H9 (cell line): ENCODE measurements at regions not wholly inside any gene's neighbourhood (a gene's known extent, or its start where the extent isn't known, plus 50 kb on each side); places are given as distances from the start of the nearest gene placed in this dataset.
A peak's percentile ranks its signal among the peaks of the same experiment; 100 is the strongest.

Experiments
- DNase-seq: peaks from one replicate; pipeline ENCODE4 v3.0.0-alpha.2; 2017
- H2AFZ ChIP-seq: one replicate; pipeline ENCODE4 v1.6.1; 2013; ENCODE audit warnings: mild to moderate bottlenecking, low read length, control low read depth, moderate library complexity
- H2AK5ac ChIP-seq: 2 replicates; pipeline ENCODE4 v1.6.1; 2013; ENCODE audit warnings: low read length, control low read depth, mixed read lengths; ENCODE audit not compliant: insufficient read length
- H2BK120ac ChIP-seq: one replicate; pipeline ENCODE4 v1.6.1; 2013; ENCODE audit warnings: low read depth, mild to moderate bottlenecking, low read length, control low read depth, inconsistent platforms; ENCODE audit not compliant: poor library complexity, severe bottlenecking
- H2BK12ac ChIP-seq: 2 replicates; pipeline ENCODE4 v1.6.1; 2013; ENCODE audit warnings: low read length, control low read depth, mixed read lengths, low read depth; ENCODE audit not compliant: insufficient read length
- H2BK15ac ChIP-seq: 2 replicates; pipeline ENCODE4 v1.6.1; 2013; ENCODE audit warnings: low read depth, low read length, control low read depth
- H2BK20ac ChIP-seq: one replicate; pipeline ENCODE4 v1.6.1; 2013; ENCODE audit warnings: low read depth, mild to moderate bottlenecking, low read length, control low read depth, inconsistent platforms; ENCODE audit not compliant: poor library complexity, severe bottlenecking
- H2BK5ac ChIP-seq: 2 replicates; pipeline ENCODE4 v1.6.1; 2013; ENCODE audit warnings: low read length, control low read depth, mixed read lengths; ENCODE audit not compliant: insufficient read length
- H3K14ac ChIP-seq: 2 replicates; pipeline ENCODE4 v1.6.1; 2013; ENCODE audit warnings: low read length, control low read depth; ENCODE audit not compliant: insufficient read depth
- H3K18ac ChIP-seq: 2 replicates; pipeline ENCODE4 v1.6.1; 2013; ENCODE audit warnings: low read depth, mild to moderate bottlenecking, mixed read lengths, low read length, control low read depth; ENCODE audit not compliant: insufficient read length
- H3K23ac ChIP-seq: 2 replicates; pipeline ENCODE4 v1.6.1; 2013; ENCODE audit warnings: low read length, control low read depth, mixed read lengths, low read depth; ENCODE audit not compliant: insufficient read length
- H3K23me2 ChIP-seq: 2 replicates; pipeline ENCODE4 v1.6.1; 2013; ENCODE audit warnings: low read depth, mild to moderate bottlenecking, mixed read lengths, low read length, control low read depth; ENCODE audit not compliant: insufficient read length, poor library complexity, severe bottlenecking
- H3K27ac ChIP-seq: 2 replicates; pipeline ENCODE4 v1.5.1; 2013; ENCODE audit warnings: low read length, control low read depth, mixed read lengths, low read depth; ENCODE audit not compliant: insufficient read length
- H3K27me3 ChIP-seq: 2 replicates; pipeline ENCODE4 v1.6.1; 2013; ENCODE audit warnings: low read length, control low read depth, inconsistent platforms; ENCODE audit not compliant: insufficient read depth
- H3K4ac ChIP-seq: 2 replicates; pipeline ENCODE4 v1.6.1; 2013; ENCODE audit warnings: low read depth, mild to moderate bottlenecking, control low read depth, inconsistent platforms, low read length, moderate library complexity
- H3K4me1 ChIP-seq: 2 replicates; pipeline ENCODE4 v1.6.1; 2013; ENCODE audit warnings: low read length, control low read depth, inconsistent platforms; ENCODE audit not compliant: insufficient read depth
- H3K4me2 ChIP-seq: 2 replicates; pipeline ENCODE4 v1.6.1; 2013; ENCODE audit warnings: low read length, control low read depth, mixed read lengths; ENCODE audit not compliant: insufficient read length, insufficient read depth
- H3K56ac ChIP-seq: 2 replicates; pipeline ENCODE4 v1.6.1; 2013; ENCODE audit warnings: low read depth, mild to moderate bottlenecking, mixed read lengths, low read length, control low read depth; ENCODE audit not compliant: insufficient read length
- H3K79me1 ChIP-seq: 2 replicates; pipeline ENCODE4 v1.6.1; 2013; ENCODE audit warnings: low read depth, mild to moderate bottlenecking, moderate library complexity, low read length, control low read depth, inconsistent platforms; ENCODE audit not compliant: insufficient read depth, poor library complexity, severe bottlenecking
- H3K79me2 ChIP-seq: 2 replicates; pipeline ENCODE4 v1.6.1; 2013; ENCODE audit warnings: low read length, control low read depth, inconsistent platforms; ENCODE audit not compliant: insufficient read depth
- H3K9ac ChIP-seq: 2 replicates; pipeline ENCODE4 v1.6.1; 2013; ENCODE audit warnings: low read length, control low read depth, mixed read lengths; ENCODE audit not compliant: insufficient read length; ENCODE audit errors: extremely low read depth
- H3K9me3 ChIP-seq: one replicate; pipeline ENCODE4 v1.6.1; 2013; ENCODE audit warnings: low read depth, low read length, inconsistent platforms; ENCODE audit not compliant: control insufficient read depth
- H3T11ph ChIP-seq: one replicate; pipeline ENCODE4 v1.6.1; 2013; ENCODE audit warnings: mild to moderate bottlenecking, low read length, control low read depth, inconsistent platforms
- H4K20me1 ChIP-seq: one replicate; pipeline ENCODE4 v1.6.1; 2013; ENCODE audit not compliant: control insufficient read depth, insufficient read length, insufficient read depth
- H4K5ac ChIP-seq: 2 replicates; pipeline ENCODE4 v1.6.1; 2013; ENCODE audit warnings: low read depth, mild to moderate bottlenecking, mixed read lengths, low read length, control low read depth; ENCODE audit not compliant: insufficient read length
- H4K8ac ChIP-seq: replicated peaks from 2 replicates; pipeline ENCODE4 v1.6.1; 2013; ENCODE audit warnings: low read length, control low read depth, mixed read lengths, low read depth; ENCODE audit not compliant: insufficient read length
- H4K91ac ChIP-seq: 2 replicates; pipeline ENCODE4 v1.6.1; 2013; ENCODE audit warnings: low read depth, mild to moderate bottlenecking, moderate library complexity, mixed read lengths, low read length, control low read depth; ENCODE audit not compliant: insufficient read length
- H3K27ac Mint-ChIP-seq, 3 experiments: 2 replicates in 2 of 3; 3 replicates in 1 of 3; pipeline ENCODE4 v1.8.0; 2020 to 2021; ENCODE audit warnings: mixed read lengths in 3 of 3, mild to moderate bottlenecking in 1 of 3, moderate library complexity in 1 of 3
- H3K27me3 Mint-ChIP-seq: 2 replicates; pipeline ENCODE4 v1.8.0; 2021; ENCODE audit warnings: low read depth, mild to moderate bottlenecking, moderate library complexity, mixed read lengths
- H3K36me3 Mint-ChIP-seq, 3 experiments: 2 replicates in 2 of 3; 3 replicates in 1 of 3; pipeline ENCODE4 v1.8.0; 2020 to 2021; ENCODE audit warnings: low read depth in 3 of 3, mixed read lengths in 3 of 3; ENCODE audit not compliant: insufficient read depth in 1 of 3
- H3K4me1 Mint-ChIP-seq, 2 experiments: 2 replicates each; pipeline ENCODE4 v1.8.0; 2020; ENCODE audit warnings: mixed read lengths in 2 of 2
- H3K4me3 Mint-ChIP-seq, 2 experiments: 2 replicates in 1 of 2; 3 replicates in 1 of 2; pipeline ENCODE4 v1.8.0; 2020 to 2021; ENCODE audit warnings: mild to moderate bottlenecking in 2 of 2, mixed read lengths in 2 of 2, moderate library complexity in 1 of 2
- H3K9me3 Mint-ChIP-seq, 2 experiments: 2 replicates in 1 of 2; 3 replicates in 1 of 2; pipeline ENCODE4 v1.8.0; 2020; ENCODE audit warnings: mild to moderate bottlenecking in 2 of 2, mixed read lengths in 2 of 2, moderate library complexity in 1 of 2
- CTCF ChIP-seq: fragments of 200-600 bp; sonication (generic); conservative IDR thresholded peaks from 3 replicates; pipeline ENCODE4 v1.8.0; 2021; ENCODE audit warnings: antibody characterized with exemption, mild to moderate bottlenecking
- WGBS: extraction: QIAGEN DNeasy Blood & Tissue Kit; methylation state at CpG from one replicate; pipeline ENCODE4 v1.1.7; 2013; ENCODE audit warnings: missing lambda C conversion rate, low lambda C conversion rate, mixed read lengths; ENCODE audit not compliant: insufficient read length; ENCODE audit errors: extremely low coverage; 5-methylcytosine and 5-hydroxymethylcytosine counted together

GRCh38 chr20:40767615-40767924, 78.5 kb upstream of the MAFB start:
- H2BK120ac ChIP-seq = no peak overlapping the region
- no peak overlapping the region for H3T11ph ChIP-seq
- peaks cover 2% of the 10 kb centered on the region for H3K27me3 Mint-ChIP-seq
- TF ChIP-seq CTCF = no peak
- H2BK20ac ChIP-seq = no peak overlapping the region
- H2BK15ac ChIP-seq = no peak overlapping the region
- H3K27ac Mint-ChIP-seq = peak overlapping the region in 2 of 3 experiments; percentile 1 to 81; a peak in 4 of 7 replicates
- H3K14ac ChIP-seq = no peak overlapping the region
- H3K9me3 ChIP-seq = no peaks in the 10 kb centered on the region
- no peak overlapping the region for H2BK12ac ChIP-seq
- DNase-seq = no peak
- no peak overlapping the region for H2BK5ac ChIP-seq
- H3K36me3 Mint-ChIP-seq = no peaks in the 10 kb centered on the region
- H3K4ac ChIP-seq = no peak overlapping the region
- peaks cover 27 to 30% of the 10 kb centered on the region in 2 experiments for H3K4me1 Mint-ChIP-seq
- H3K9me3 Mint-ChIP-seq = no peaks in the 10 kb centered on the region
- no peaks in the 10 kb centered on the region for H4K20me1 ChIP-seq
- H3K4me2 ChIP-seq = no peak overlapping the region
- no peaks in the 10 kb centered on the region for H3K79me2 ChIP-seq
- no peak overlapping the region for H4K5ac ChIP-seq
- WGBS = no CpG with 5 or more reads among the region's 3 CpGs
- H2AFZ ChIP-seq = no peak overlapping the region
- peaks cover 6% of the 10 kb centered on the region; the same call in 1 of the 2 replicates for H3K4me1 ChIP-seq
- no peak overlapping the region for H3K9ac ChIP-seq
- no peak overlapping the region for H3K27ac ChIP-seq
- no peak overlapping the region for H2AK5ac ChIP-seq
- H3K23ac ChIP-seq = no peak overlapping the region
- no peaks in the 10 kb centered on the region; the same call in 1 of the 2 replicates for H3K27me3 ChIP-seq
- H3K4me3 Mint-ChIP-seq = no peak overlapping the region
- no peak overlapping the region for H3K18ac ChIP-seq
- no peaks in the 10 kb centered on the region for H3K23me2 ChIP-seq
- no peaks in the 10 kb centered on the region for H3K79me1 ChIP-seq
- H4K91ac ChIP-seq = no peak overlapping the region
- H3K56ac ChIP-seq = no peak overlapping the region
- no peak overlapping the region for H4K8ac ChIP-seq
